ENCODE measurements at regions not wholly inside any gene's neighbourhood (a gene's known extent, or its start where the extent isn't known, plus 50 kb on each side); places are given as distances from the start of the nearest gene placed in this dataset.

- no peak overlapping the region for H3K4me3 ChIP-seq (ENCODE audit: low read depth, low read length)
- TF ChIP-seq, protein P1, sequence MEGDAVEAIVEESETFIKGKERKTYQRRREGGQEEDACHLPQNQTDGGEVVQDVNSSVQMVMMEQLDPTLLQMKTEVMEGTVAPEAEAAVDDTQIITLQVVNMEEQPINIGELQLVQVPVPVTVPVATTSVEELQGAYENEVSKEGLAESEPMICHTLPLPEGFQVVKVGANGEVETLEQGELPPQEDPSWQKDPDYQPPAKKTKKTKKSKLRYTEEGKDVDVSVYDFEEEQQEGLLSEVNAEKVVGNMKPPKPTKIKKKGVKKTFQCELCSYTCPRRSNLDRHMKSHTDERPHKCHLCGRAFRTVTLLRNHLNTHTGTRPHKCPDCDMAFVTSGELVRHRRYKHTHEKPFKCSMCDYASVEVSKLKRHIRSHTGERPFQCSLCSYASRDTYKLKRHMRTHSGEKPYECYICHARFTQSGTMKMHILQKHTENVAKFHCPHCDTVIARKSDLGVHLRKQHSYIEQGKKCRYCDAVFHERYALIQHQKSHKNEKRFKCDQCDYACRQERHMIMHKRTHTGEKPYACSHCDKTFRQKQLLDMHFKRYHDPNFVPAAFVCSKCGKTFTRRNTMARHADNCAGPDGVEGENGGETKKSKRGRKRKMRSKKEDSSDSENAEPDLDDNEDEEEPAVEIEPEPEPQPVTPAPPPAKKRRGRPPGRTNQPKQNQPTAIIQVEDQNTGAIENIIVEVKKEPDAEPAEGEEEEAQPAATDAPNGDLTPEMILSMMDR (conservative IDR thresholded peaks at IDR 0.05; ENCODE audit: low read depth, low read length), result no peak
- peak; percentile 12 for DNase-seq (ENCODE audit: low read depth)
Observed at GRCh38 chr2:183232161-183232865, 108.1 kb downstream of the NUP35 start.

GRCh38 chr2:183242937-183243336 lies 118.7 kb downstream of the NUP35 start:
- no peak overlapping the region for H3K4me3 ChIP-seq (ENCODE audit: low read depth, low read length)
- DNase-seq (ENCODE audit: low read depth), result peak; percentile 54
- TF ChIP-seq, protein P1 (conservative IDR thresholded peaks at IDR 0.05; ENCODE audit: low read depth, low read length), result no peak

GRCh38 chr2:183243758-183244157 lies 119.5 kb downstream of the NUP35 start:
- no peak overlapping the region for H3K4me3 ChIP-seq (ENCODE audit: low read depth, low read length)
- DNase-seq (ENCODE audit: low read depth), result no peak
- TF ChIP-seq, protein P1 (conservative IDR thresholded peaks at IDR 0.05; ENCODE audit: low read depth, low read length), result no peak

GRCh38 chr2:183244300-183244844 lies 120.1 kb downstream of the NUP35 start:
- no peak overlapping the region for H3K4me3 ChIP-seq (ENCODE audit: low read depth, low read length)
- peak; percentile 42 for DNase-seq (ENCODE audit: low read depth)
- TF ChIP-seq, protein P1 (conservative IDR thresholded peaks at IDR 0.05; ENCODE audit: low read depth, low read length), result peak; percentile 40

- TF ChIP-seq, protein P1 (conservative IDR thresholded peaks at IDR 0.05; ENCODE audit: low read depth, low read length), result peak; percentile 51
- no peak overlapping the region for H3K4me3 ChIP-seq (ENCODE audit: low read depth, low read length)
- DNase-seq (ENCODE audit: low read depth), result peak; percentile 61
Observed at GRCh38 chr2:183248866-183249567, 124.8 kb downstream of the NUP35 start.

- TF ChIP-seq, protein P1 (conservative IDR thresholded peaks at IDR 0.05; ENCODE audit: low read depth, low read length), result no peak
- no peak overlapping the region for H3K4me3 ChIP-seq (ENCODE audit: low read depth, low read length)
- DNase-seq (ENCODE audit: low read depth), result no peak
Observed at GRCh38 chr2:183250061-183250460, 125.8 kb downstream of the NUP35 start.

Measured in choroid plexus epithelial cell (primary cell).